ENCODE measurements at regions not wholly inside any gene's neighbourhood (a gene's known extent, or its start where the extent isn't known, plus 50 kb on each side); places are given as distances from the start of the nearest gene placed in this dataset.

- Histone ChIP-seq H3K9me3 (no peaks in the 10 kb centered on the region), H3K36me3 (no peaks in the 10 kb centered on the region), H3K4me3 (no peak overlapping the region), H3K27ac (no peak overlapping the region), H3K27me3 (no peaks in the 10 kb centered on the region), H3K4me1 (no peaks in the 10 kb centered on the region)
- ATAC-seq = no peak
- intact Hi-C loops (cut with DNase I; ENCODE audit: low total_unique reads) = no loop called here
- in situ Hi-C loops (cut with MboI; ENCODE audit: low sequenced_read_pairs in 4 of 4) = no loop called here
- no peak for DNase-seq
- no peak for TF ChIP-seq POLR2A (IDR thresholded peaks at IDR 0.05)
- no peak for TF ChIP-seq CTCF (IDR thresholded peaks at IDR 0.05 in 4 of 5, conservative IDR thresholded peaks at IDR 0.05 in 1 of 5)
Measured at GRCh38 chr16:59181821-59182420, 447.8 kb upstream of the GOT2 start.

DNA sequence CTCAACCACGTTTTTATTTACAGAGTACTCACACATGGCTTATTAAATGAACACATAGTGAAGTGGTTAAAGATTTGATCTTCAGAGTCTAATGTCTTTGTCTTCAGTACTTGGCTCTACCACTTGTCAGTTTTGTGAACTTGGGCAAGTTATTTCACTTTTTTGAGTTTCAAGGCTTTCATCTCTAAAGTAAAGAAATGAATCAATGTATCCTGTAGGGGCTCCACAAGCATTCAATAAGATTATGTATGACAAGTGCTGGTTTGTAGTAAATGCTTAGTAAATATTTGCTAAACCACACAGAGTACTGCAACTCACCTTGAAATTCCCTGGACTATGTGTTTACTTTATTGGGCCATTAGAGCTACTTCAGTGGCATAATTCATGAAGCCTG, 446.0 kb upstream of the GOT2 start:
- Histone ChIP-seq H3K27ac (no peak overlapping the region), H3K4me3 (no peak overlapping the region), H3K27me3 (no peaks in the 10 kb centered on the region), H3K36me3 (no peaks in the 10 kb centered on the region), H3K4me1 (no peaks in the 10 kb centered on the region), H3K9me3 (no peaks in the 10 kb centered on the region)
- intact Hi-C loops (cut with DNase I; ENCODE audit: low total_unique reads) = no loop called here
- no peak for ATAC-seq
- in situ Hi-C loops (cut with MboI; ENCODE audit: low sequenced_read_pairs in 4 of 4) = no loop called here
- DNase-seq = no peak
- TF ChIP-seq POLR2A (IDR thresholded peaks at IDR 0.05) (no peak), CTCF (IDR thresholded peaks at IDR 0.05 in 4 of 5, conservative IDR thresholded peaks at IDR 0.05 in 1 of 5) (no peak)

DNA sequence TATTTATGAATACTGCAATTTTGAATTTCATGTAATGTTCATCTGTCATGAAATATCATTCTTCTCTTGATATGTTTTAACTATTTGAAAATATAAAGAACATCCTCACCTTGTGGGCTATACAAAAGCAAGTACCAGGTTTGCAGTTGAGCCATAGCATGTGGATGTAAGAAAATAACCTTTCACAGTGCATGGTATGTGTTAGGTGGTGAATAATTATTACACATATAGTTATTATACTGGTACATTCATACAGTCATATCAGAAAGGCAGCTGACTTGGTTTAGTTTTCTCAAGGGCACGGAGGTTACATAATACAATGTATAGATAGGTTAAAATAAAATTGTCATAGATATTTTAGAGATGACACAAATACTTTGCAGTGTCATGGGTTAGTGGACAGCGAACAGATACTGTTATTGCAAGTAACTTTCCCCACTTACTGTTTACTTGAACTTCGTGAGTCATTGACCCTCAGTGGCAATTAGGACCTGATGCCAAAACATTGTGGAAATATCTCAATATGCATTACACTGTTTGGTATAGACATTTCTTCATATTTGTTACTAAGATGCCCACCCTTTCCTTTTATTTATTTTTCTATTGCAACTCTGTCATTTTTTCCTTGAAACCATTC, 445.4 kb upstream of the GOT2 start:
- Histone ChIP-seq H3K27ac (no peak overlapping the region), H3K4me3 (no peak overlapping the region), H3K4me1 (no peaks in the 10 kb centered on the region), H3K9me3 (no peaks in the 10 kb centered on the region), H3K27me3 (no peaks in the 10 kb centered on the region), H3K36me3 (no peaks in the 10 kb centered on the region)
- TF ChIP-seq POLR2A (IDR thresholded peaks at IDR 0.05) (no peak), CTCF (IDR thresholded peaks at IDR 0.05 in 4 of 5, conservative IDR thresholded peaks at IDR 0.05 in 1 of 5) (no peak)
- intact Hi-C loops (cut with DNase I; ENCODE audit: low total_unique reads) (no loop called here), in situ Hi-C loops (cut with MboI; ENCODE audit: low sequenced_read_pairs in 4 of 4) (no loop called here)
- no peak for ATAC-seq
- DNase-seq = no peak

GRCh38 chr16:59173408-59173831, 439.3 kb upstream of the GOT2 start:
- Histone ChIP-seq H3K27ac (no peak overlapping the region), H3K9me3 (no peaks in the 10 kb centered on the region), H3K36me3 (no peaks in the 10 kb centered on the region), H3K4me1 (no peaks in the 10 kb centered on the region), H3K27me3 (no peaks in the 10 kb centered on the region), H3K4me3 (no peak overlapping the region)
- in situ Hi-C loops (cut with MboI; ENCODE audit: low sequenced_read_pairs in 4 of 4) = no loop called here
- DNase-seq (no peak), ATAC-seq (no peak)
- no peak for TF ChIP-seq POLR2A (IDR thresholded peaks at IDR 0.05)
- no peak for TF ChIP-seq CTCF (IDR thresholded peaks at IDR 0.05 in 4 of 5, conservative IDR thresholded peaks at IDR 0.05 in 1 of 5)
- intact Hi-C loops (cut with DNase I; ENCODE audit: low total_unique reads) = no loop called here
